GM18858 (cell line): ENCODE measurements at regions not wholly inside any gene's neighbourhood (a gene's known extent, or its start where the extent isn't known, plus 50 kb on each side); places are given as distances from the start of the nearest gene placed in this dataset.
"Not testable (repeated sequence)": the region's sequence is repeated elsewhere in the genome, so short reads cannot be mapped to it uniquely, and the experiment has no call there.

Experiments used
- ATAC-seq: cut with Tn5 transposase; IDR thresholded peaks from one replicate; pipeline ENCODE4 v1.9.1; 2021; ENCODE audit not compliant: unreplicated experiment

GRCh38 chrX:40788698-40789097 lies 53.4 kb upstream of the MED14 start:
- not testable (repeated sequence) for ATAC-seq

- no peak for ATAC-seq
These were observed 57.1 kb upstream of the MED14 start for GRCh38 chrX:40792433-40792832.

- ATAC-seq = not testable (repeated sequence)
These were observed 59.4 kb upstream of the MED14 start for GRCh38 chrX:40794829-40795130.

GRCh38 chrX:40799745-40800144 lies 64.4 kb upstream of the MED14 start:
- ATAC-seq = not testable (repeated sequence)

- ATAC-seq = no peak
These were observed 70.1 kb upstream of the MED14 start for GRCh38 chrX:40805404-40805803.

- no peak for ATAC-seq
These were observed 71.3 kb upstream of the MED14 start for GRCh38 chrX:40806513-40807220.

- no peak for ATAC-seq
These were observed 72.0 kb upstream of the MED14 start for GRCh38 chrX:40807384-40807783.

- no peak for ATAC-seq
These were observed 72.9 kb upstream of the MED14 start for GRCh38 chrX:40808203-40808602.

GRCh38 chrX:40809210-40809609 lies 73.9 kb upstream of the MED14 start:
- no peak for ATAC-seq

GRCh38 chrX:40815045-40815444 lies 79.7 kb upstream of the MED14 start:
- ATAC-seq = not testable (repeated sequence)

GRCh38 chrX:40816906-40817305 lies 81.6 kb upstream of the MED14 start:
- ATAC-seq = no peak

- ATAC-seq = no peak
These were observed 82.9 kb upstream of the MED14 start for GRCh38 chrX:40818236-40818635.

- ATAC-seq = no peak
These were observed 86.4 kb upstream of the MED14 start for GRCh38 chrX:40821780-40822179.

GRCh38 chrX:40827331-40827730 lies 92.0 kb upstream of the MED14 start:
- ATAC-seq = no peak

- ATAC-seq = no peak
These were observed 96.4 kb upstream of the MED14 start for GRCh38 chrX:40831750-40832149.

GRCh38 chrX:40832723-40833122 lies 97.4 kb upstream of the MED14 start:
- no peak for ATAC-seq

- no peak for ATAC-seq
These were observed 98.9 kb upstream of the MED14 start for GRCh38 chrX:40834225-40834624.

GRCh38 chrX:40835526-40835925 lies 100.2 kb upstream of the MED14 start:
- ATAC-seq = no peak

- ATAC-seq = no peak
These were observed 108.3 kb upstream of the MED14 start for GRCh38 chrX:40843643-40844042.

- no peak for ATAC-seq
These were observed 109.1 kb upstream of the MED14 start for GRCh38 chrX:40844471-40844870.

- no peak for ATAC-seq
These were observed 110.1 kb upstream of the MED14 start for GRCh38 chrX:40845331-40845911.

GRCh38 chrX:40849906-40850823 lies 114.8 kb upstream of the MED14 start:
- ATAC-seq = no peak
